Neural cell (in vitro differentiated cells): ENCODE measurements at regions not wholly inside any gene's neighbourhood (a gene's known extent, or its start where the extent isn't known, plus 50 kb on each side); places are given as distances from the start of the nearest gene placed in this dataset.

Experiments
- H2AFZ ChIP-seq: fragments of 200-600, 300-800 bp; sonication (generic), shearing (Covaris generic); 2 replicates; pipeline ENCODE4 v1.6.0; 2014; ENCODE audit warnings: low read depth, mild to moderate bottlenecking, antibody characterized with exemption, low read length, moderate library complexity
- H3F3A ChIP-seq: fragments of 200-600 bp; shearing (Covaris generic); 2 replicates; pipeline ENCODE4 v1.6.1; 2016; ENCODE audit warnings: mild to moderate bottlenecking, moderate library complexity, mixed read lengths, antibody characterized with exemption, low read length; ENCODE audit not compliant: insufficient read depth, poor library complexity, severe bottlenecking
- H3K27ac ChIP-seq: fragments of 200-600, 300-800 bp; sonication (generic), shearing (Covaris generic); 2 replicates; pipeline ENCODE4 v1.5.1; 2014; ENCODE audit warnings: mild to moderate bottlenecking, low read length, moderate library complexity
- H3K27me3 ChIP-seq: fragments of 300-800, 200-600 bp; sonication (generic), shearing (Covaris generic); 2 replicates; pipeline ENCODE4 v1.6.0; 2014; ENCODE audit warnings: mild to moderate bottlenecking, low read depth, low read length, moderate library complexity; ENCODE audit not compliant: insufficient read depth
- H3K36me3 ChIP-seq: fragments of 300-800, 200-600 bp; sonication (generic), shearing (Covaris generic); 2 replicates; pipeline ENCODE4 v1.5.1; 2014; ENCODE audit warnings: mild to moderate bottlenecking, antibody characterized with exemption, low read length, moderate library complexity; ENCODE audit not compliant: insufficient read depth
- H3K4me2 ChIP-seq: fragments of 300-800, 200-600 bp; sonication (generic), shearing (Covaris generic); 2 replicates; pipeline ENCODE4 v1.6.0; 2014; ENCODE audit warnings: mild to moderate bottlenecking, low read length
- H3K4me3 ChIP-seq: fragments of 300-800, 200-600 bp; sonication (generic), shearing (Covaris generic); 2 replicates; pipeline ENCODE4 v1.5.1; 2014; ENCODE audit warnings: mild to moderate bottlenecking, low read length, moderate library complexity
- H3K79me2 ChIP-seq: fragments of 200-600 bp; shearing (Covaris generic); replicated peaks from 2 replicates; pipeline ENCODE4 v1.6.0; 2014; ENCODE audit warnings: mild to moderate bottlenecking, low read length, moderate library complexity; ENCODE audit not compliant: insufficient read depth
- H3K9ac ChIP-seq: fragments of 300-800, 200-600 bp; sonication (generic), shearing (Covaris generic); 2 replicates; pipeline ENCODE4 v1.6.1; 2016; ENCODE audit warnings: mild to moderate bottlenecking, low read length, mixed read lengths
- H3K9me2 ChIP-seq: fragments of 200-600 bp; shearing (Covaris generic); 2 replicates; pipeline ENCODE4 v1.6.1; 2016; ENCODE audit warnings: mild to moderate bottlenecking, low read length, mixed read lengths; ENCODE audit not compliant: insufficient read depth
- H3K9me3 ChIP-seq: fragments of 200-600, 300-800 bp; sonication (generic), shearing (Covaris generic); 2 replicates; pipeline ENCODE4 v1.6.1; 2016; ENCODE audit warnings: mild to moderate bottlenecking, mixed run types, low read length, moderate library complexity, mixed read lengths
- H4K20me1 ChIP-seq: fragments of 200-600 bp; shearing (Covaris generic); 2 replicates; pipeline ENCODE4 v1.6.1; 2016; ENCODE audit warnings: mild to moderate bottlenecking, mixed run types; ENCODE audit not compliant: insufficient read depth
- CTCF ChIP-seq: fragments of 450-650 bp; IDR thresholded peaks from 2 replicates; pipeline ENCODE4 v1.5.1; 2014; ENCODE audit warnings: antibody characterized with exemption, mild to moderate bottlenecking, moderate library complexity; ENCODE audit not compliant: poor library complexity, severe bottlenecking
- EP300 ChIP-seq: fragments of 450-650 bp; conservative IDR thresholded peaks from 2 replicates; pipeline ENCODE4 v1.6.1; 2014; ENCODE audit warnings: antibody characterized with exemption, mild to moderate bottlenecking, moderate library complexity; ENCODE audit not compliant: poor library complexity, severe bottlenecking
- EZH2 ChIP-seq: fragments of 200-600, 300-800 bp; shearing (Covaris generic), sonication (generic); IDR thresholded peaks from 2 replicates; pipeline ENCODE4 v1.6.1; 2014; ENCODE audit warnings: antibody characterized with exemption, low read length, borderline replicate concordance, mild to moderate bottlenecking; ENCODE audit not compliant: insufficient read depth, poor library complexity, severe bottlenecking
- MXI1 ChIP-seq: fragments of 450-650 bp; conservative IDR thresholded peaks from 2 replicates; pipeline ENCODE4 v1.6.1; 2014; ENCODE audit warnings: antibody characterized with exemption, mild to moderate bottlenecking; ENCODE audit not compliant: poor library complexity, severe bottlenecking
- POLR2AphosphoS5 ChIP-seq: IDR thresholded peaks from 2 replicates; pipeline ENCODE4 v1.6.1; 2012
- RAD21 ChIP-seq: fragments of 450-650 bp; conservative IDR thresholded peaks from 2 replicates; pipeline ENCODE4 v1.6.1; 2014; ENCODE audit warnings: antibody characterized with exemption, mild to moderate bottlenecking, moderate library complexity
- REST ChIP-seq: IDR thresholded peaks from 2 replicates; pipeline ENCODE4 v1.6.1; 2012; ENCODE audit warnings: borderline replicate concordance
- SMC3 ChIP-seq: fragments of 450-650 bp; conservative IDR thresholded peaks from 2 replicates; pipeline ENCODE4 v1.6.1; 2014; ENCODE audit warnings: antibody characterized with exemption, mild to moderate bottlenecking, moderate library complexity; ENCODE audit not compliant: poor library complexity
- TAF1 ChIP-seq: IDR thresholded peaks from 2 replicates; pipeline ENCODE4 v1.6.1; 2012; ENCODE audit warnings: low read depth

- Histone ChIP-seq H3K9me3 (no peaks in the 10 kb centered on the region), H2AFZ (no peak overlapping the region), H3K4me2 (no peak overlapping the region), H3K9me2 (no peaks in the 10 kb centered on the region), H3K79me2 (no peaks in the 10 kb centered on the region), H3K9ac (no peak overlapping the region), H3F3A (no peaks in the 10 kb centered on the region), H3K27ac (no peak overlapping the region), H4K20me1 (no peaks in the 10 kb centered on the region), H3K36me3 (no peaks in the 10 kb centered on the region), H3K27me3 (no peaks in the 10 kb centered on the region), H3K4me3 (no peak overlapping the region)
- no peak for TF ChIP-seq EP300
- TF ChIP-seq POLR2AphosphoS5 = no peak
- no peak for TF ChIP-seq REST
- TF ChIP-seq SMC3 = no peak
- TF ChIP-seq RAD21 = no peak
- no peak for TF ChIP-seq MXI1
- no peak for TF ChIP-seq CTCF
- no peak for TF ChIP-seq TAF1
- no peak for TF ChIP-seq EZH2
Observed at GRCh38 chr2:56118474-56118873, 65.3 kb upstream of the CCDC85A start.

- Histone ChIP-seq H4K20me1 (no peaks in the 10 kb centered on the region), H3K27me3 (no peaks in the 10 kb centered on the region), H3K4me3 (no peak overlapping the region), H3F3A (no peaks in the 10 kb centered on the region), H3K9me3 (no peaks in the 10 kb centered on the region), H3K27ac (no peak overlapping the region), H3K9me2 (no peaks in the 10 kb centered on the region), H2AFZ (no peak overlapping the region), H3K79me2 (no peaks in the 10 kb centered on the region), H3K36me3 (no peaks in the 10 kb centered on the region), H3K9ac (no peak overlapping the region), H3K4me2 (no peak overlapping the region)
- TF ChIP-seq RAD21 (no peak), EP300 (no peak), CTCF (no peak), MXI1 (no peak), REST (no peak), TAF1 (no peak), POLR2AphosphoS5 (no peak), SMC3 (no peak), EZH2 (no peak)
Observed at GRCh38 chr2:56121995-56122394, 61.8 kb upstream of the CCDC85A start.
